Osteoblast (primary cell): ENCODE measurements at regions not wholly inside any gene's neighbourhood (a gene's known extent, or its start where the extent isn't known, plus 50 kb on each side); places are given as distances from the start of the nearest gene placed in this dataset.

ENCODE experiments used
- DNase-seq: peaks from one replicate; pipeline ENCODE4 v3.0.0; 2011; ENCODE audit warnings: low spot score, mixed read lengths; ENCODE audit not compliant: insufficient read length; ENCODE audit errors: missing footprints
- H2AFZ ChIP-seq: 2 replicates; pipeline ENCODE4 v1.6.0; 2011; ENCODE audit warnings: mild to moderate bottlenecking, low read length
- H3K27ac ChIP-seq: 2 replicates; pipeline ENCODE4 v1.5.1; 2011; ENCODE audit warnings: mild to moderate bottlenecking, low read depth, low read length, moderate library complexity
- H3K27me3 ChIP-seq: 2 replicates; pipeline ENCODE4 v1.6.0; 2012; ENCODE audit warnings: mild to moderate bottlenecking, control low read depth, inconsistent platforms, low read length, moderate library complexity; ENCODE audit not compliant: insufficient read depth
- H3K36me3 ChIP-seq: 2 replicates; pipeline ENCODE4 v1.5.1; 2011; ENCODE audit warnings: mild to moderate bottlenecking, low read length, control low read depth, moderate library complexity; ENCODE audit not compliant: insufficient read depth
- H3K4me1 ChIP-seq: 2 replicates; pipeline ENCODE4 v1.5.1; 2011; ENCODE audit warnings: mild to moderate bottlenecking, low read length, control low read depth, moderate library complexity; ENCODE audit not compliant: insufficient read depth
- H3K4me2 ChIP-seq: 2 replicates; pipeline ENCODE4 v1.6.0; 2011; ENCODE audit warnings: mild to moderate bottlenecking, low read length; ENCODE audit not compliant: insufficient read depth
- H3K4me3 ChIP-seq: fragments of 200-600 bp; sonication (generic); 3 replicates; pipeline ENCODE4 v1.5.1; 2012; ENCODE audit warnings: mild to moderate bottlenecking, low read length, inconsistent platforms; ENCODE audit not compliant: insufficient read depth
- H3K79me2 ChIP-seq: 2 replicates; pipeline ENCODE4 v1.6.0; 2012; ENCODE audit warnings: mild to moderate bottlenecking, low read length, control low read depth, inconsistent platforms; ENCODE audit not compliant: insufficient read depth
- H3K9me3 ChIP-seq: 2 replicates; pipeline ENCODE4 v1.5.1; 2011; ENCODE audit warnings: low read depth, low read length, control low read depth
- H4K20me1 ChIP-seq: 2 replicates; pipeline ENCODE4 v1.6.0; 2012; ENCODE audit warnings: mild to moderate bottlenecking, low read length, control low read depth; ENCODE audit not compliant: insufficient read depth
- CTCF ChIP-seq: IDR thresholded peaks from 2 replicates; pipeline ENCODE4 v1.5.1; 2011; ENCODE audit warnings: mild to moderate bottlenecking, low read depth, low read length, moderate library complexity; ENCODE audit errors: extremely low read depth

GRCh38 chr6:93968126-93968525, 548.8 kb upstream of the EPHA7 start:
- no peaks in the 10 kb centered on the region for H3K36me3 ChIP-seq

GRCh38 chr6:93964926-93965325, 545.6 kb upstream of the EPHA7 start:
- Histone ChIP-seq H3K27ac (no peak overlapping the region), H3K4me2 (no peak overlapping the region), H4K20me1 (no peaks in the 10 kb centered on the region), H3K4me3 (no peak overlapping the region), H3K36me3 (no peaks in the 10 kb centered on the region), H3K4me1 (no peaks in the 10 kb centered on the region), H2AFZ (no peak overlapping the region), H3K79me2 (no peaks in the 10 kb centered on the region), H3K27me3 (no peaks in the 10 kb centered on the region), H3K9me3 (peaks cover 5% of the 10 kb centered on the region)
- TF ChIP-seq CTCF: no peak
- no peak for DNase-seq

More at GRCh38 chr6:93968126-93968525, 548.8 kb upstream of the EPHA7 start:
- no peaks in the 10 kb centered on the region for H3K27me3 ChIP-seq
- H3K4me1 ChIP-seq: no peaks in the 10 kb centered on the region
- no peaks in the 10 kb centered on the region for H4K20me1 ChIP-seq
- no peak overlapping the region for H3K4me3 ChIP-seq
- H3K4me2 ChIP-seq: no peak overlapping the region
- no peaks in the 10 kb centered on the region for H3K79me2 ChIP-seq
- H3K9me3 ChIP-seq: no peaks in the 10 kb centered on the region
- no peak overlapping the region for H2AFZ ChIP-seq
- no peak for DNase-seq
- TF ChIP-seq CTCF: no peak
- H3K27ac ChIP-seq: no peak overlapping the region

- Histone ChIP-seq H3K79me2 (no peaks in the 10 kb centered on the region), H3K9me3 (peaks cover 5% of the 10 kb centered on the region), H3K4me3 (no peak overlapping the region), H3K4me1 (no peaks in the 10 kb centered on the region), H3K36me3 (no peaks in the 10 kb centered on the region), H3K27me3 (no peaks in the 10 kb centered on the region), H3K4me2 (no peak overlapping the region), H4K20me1 (no peaks in the 10 kb centered on the region), H3K27ac (no peak overlapping the region), H2AFZ (no peak overlapping the region)
- no peak for DNase-seq
- TF ChIP-seq CTCF: no peak
Observed at GRCh38 chr6:93964321-93964720, 545.0 kb upstream of the EPHA7 start.

- no peak for TF ChIP-seq CTCF
- H3K4me1 ChIP-seq: no peaks in the 10 kb centered on the region
- H3K27me3 ChIP-seq: no peaks in the 10 kb centered on the region
- DNase-seq: no peak
- no peak overlapping the region for H3K4me3 ChIP-seq
- no peak overlapping the region for H3K27ac ChIP-seq
- no peaks in the 10 kb centered on the region for H4K20me1 ChIP-seq
- H2AFZ ChIP-seq: no peak overlapping the region
- H3K4me2 ChIP-seq: no peak overlapping the region
- H3K79me2 ChIP-seq: no peaks in the 10 kb centered on the region
- H3K36me3 ChIP-seq: no peaks in the 10 kb centered on the region
- peaks cover 5% of the 10 kb centered on the region for H3K9me3 ChIP-seq
Observed at GRCh38 chr6:93962566-93962965, 543.2 kb upstream of the EPHA7 start.
